ENCODE measurements at regions not wholly inside any gene's neighbourhood (a gene's known extent, or its start where the extent isn't known, plus 50 kb on each side); places are given as distances from the start of the nearest gene placed in this dataset.

DNA sequence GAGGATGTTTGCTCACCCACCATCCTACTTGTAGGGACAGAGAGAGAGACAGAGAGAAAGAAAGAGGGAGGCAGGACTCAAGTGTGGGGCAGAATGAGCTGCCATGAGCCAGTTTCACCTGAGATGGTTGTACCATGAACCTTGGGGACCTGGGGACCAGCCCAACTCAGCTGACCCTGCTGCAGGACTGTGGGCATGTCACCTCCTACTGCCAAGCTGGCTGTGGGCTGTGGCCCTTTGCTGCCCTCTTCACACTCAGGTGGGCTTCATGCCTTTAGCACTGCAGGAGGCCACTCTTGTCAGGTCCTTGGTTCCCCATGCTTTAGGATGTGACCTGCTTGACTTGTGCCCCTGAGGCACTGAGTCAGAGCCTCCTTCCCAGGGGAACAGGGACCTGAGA is 108.2 kb upstream of the PCBD1 start:
- Histone ChIP-seq H3K4me2 (ENCODE audit: control insufficient read depth, extremely low read depth, insufficient read depth, low read depth, low read length) (no peak overlapping the region), H3K4me1 (ENCODE audit: control insufficient read depth, extremely low read depth, insufficient read depth, low read length) (peaks cover 5% of the 10 kb centered on the region), H3K27me3 (ENCODE audit: control insufficient read depth, extremely low read depth, insufficient read depth, low read length) (peaks cover 3% of the 10 kb centered on the region), H3K36me3 (ENCODE audit: control insufficient read depth in 2 of 2, extremely low read depth in 1 of 2, insufficient read depth in 2 of 2, low read length in 2 of 2) (no peaks in the 10 kb centered on the region), H3K9me1 (ENCODE audit: control insufficient read depth, extremely low read depth, insufficient read depth, low read length) (no peaks in the 10 kb centered on the region), H3K79me2 (ENCODE audit: control insufficient read depth, insufficient read depth, low read length) (no peaks in the 10 kb centered on the region), H3K9ac (ENCODE audit: control insufficient read depth, extremely low read depth, insufficient read depth, low read length) (no peak overlapping the region), H2AFZ (ENCODE audit: control insufficient read depth, low read length) (no peak overlapping the region), H4K20me1 (ENCODE audit: control insufficient read depth, extremely low read depth, insufficient read depth, low read length) (no peaks in the 10 kb centered on the region), H3K27ac (ENCODE audit: control insufficient read depth, insufficient read depth, low read length) (no peak overlapping the region), H3K4me3 (ENCODE audit: control insufficient read depth in 2 of 3, extremely low read depth in 1 of 3, insufficient read depth in 2 of 3, low read depth in 1 of 3, low read length in 3 of 3) (no peak overlapping the region), H3K9me3 (ENCODE audit: control insufficient read depth, low read depth, low read length) (no peaks in the 10 kb centered on the region)
- DNase-seq (ENCODE audit: low read depth, low spot score) = no peak
- no peak for FAIRE-seq
- dilution Hi-C loops (cut with MboI; ENCODE audit: extremely low pct_ligation_motif_present, low sequenced_read_pairs) = no loop called here
- TF ChIP-seq, protein P1, sequence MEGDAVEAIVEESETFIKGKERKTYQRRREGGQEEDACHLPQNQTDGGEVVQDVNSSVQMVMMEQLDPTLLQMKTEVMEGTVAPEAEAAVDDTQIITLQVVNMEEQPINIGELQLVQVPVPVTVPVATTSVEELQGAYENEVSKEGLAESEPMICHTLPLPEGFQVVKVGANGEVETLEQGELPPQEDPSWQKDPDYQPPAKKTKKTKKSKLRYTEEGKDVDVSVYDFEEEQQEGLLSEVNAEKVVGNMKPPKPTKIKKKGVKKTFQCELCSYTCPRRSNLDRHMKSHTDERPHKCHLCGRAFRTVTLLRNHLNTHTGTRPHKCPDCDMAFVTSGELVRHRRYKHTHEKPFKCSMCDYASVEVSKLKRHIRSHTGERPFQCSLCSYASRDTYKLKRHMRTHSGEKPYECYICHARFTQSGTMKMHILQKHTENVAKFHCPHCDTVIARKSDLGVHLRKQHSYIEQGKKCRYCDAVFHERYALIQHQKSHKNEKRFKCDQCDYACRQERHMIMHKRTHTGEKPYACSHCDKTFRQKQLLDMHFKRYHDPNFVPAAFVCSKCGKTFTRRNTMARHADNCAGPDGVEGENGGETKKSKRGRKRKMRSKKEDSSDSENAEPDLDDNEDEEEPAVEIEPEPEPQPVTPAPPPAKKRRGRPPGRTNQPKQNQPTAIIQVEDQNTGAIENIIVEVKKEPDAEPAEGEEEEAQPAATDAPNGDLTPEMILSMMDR (optimal IDR thresholded peaks at IDR 0.05 in 1 of 3, IDR thresholded peaks at IDR 0.05 in 1 of 3, conservative IDR thresholded peaks at IDR 0.05 in 1 of 3; ENCODE audit: extremely low read depth in 1 of 3, insufficient read depth in 2 of 3, low read length in 3 of 3) = no peak

DNA sequence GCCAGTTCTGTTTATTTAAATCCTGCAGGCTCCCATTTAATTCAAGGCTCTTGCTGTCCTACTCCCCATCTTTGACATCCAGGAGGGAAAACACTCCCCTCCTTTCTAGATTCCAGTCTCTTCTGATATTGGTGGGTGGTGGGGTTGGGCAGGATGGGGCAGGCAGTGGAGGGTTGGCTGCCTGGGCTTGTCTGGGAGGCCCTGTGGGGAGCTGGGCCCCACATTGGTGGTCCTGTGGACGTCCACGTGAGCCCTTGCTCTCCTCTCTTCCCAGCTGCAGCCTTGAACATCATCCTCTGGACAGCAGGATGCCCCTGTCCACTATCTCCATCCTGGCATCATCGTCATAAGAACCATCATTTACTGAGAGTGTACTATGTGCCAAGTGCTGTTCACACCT is 108.9 kb upstream of the PCBD1 start:
- Histone ChIP-seq H3K36me3 (ENCODE audit: control insufficient read depth in 2 of 2, extremely low read depth in 1 of 2, insufficient read depth in 2 of 2, low read length in 2 of 2) (no peaks in the 10 kb centered on the region), H3K9me1 (ENCODE audit: control insufficient read depth, extremely low read depth, insufficient read depth, low read length) (no peaks in the 10 kb centered on the region), H3K27me3 (ENCODE audit: control insufficient read depth, extremely low read depth, insufficient read depth, low read length) (peaks cover 3% of the 10 kb centered on the region), H3K9me3 (ENCODE audit: control insufficient read depth, low read depth, low read length) (no peaks in the 10 kb centered on the region), H4K20me1 (ENCODE audit: control insufficient read depth, extremely low read depth, insufficient read depth, low read length) (no peaks in the 10 kb centered on the region), H3K9ac (ENCODE audit: control insufficient read depth, extremely low read depth, insufficient read depth, low read length) (no peak overlapping the region), H3K4me1 (ENCODE audit: control insufficient read depth, extremely low read depth, insufficient read depth, low read length) (peaks cover 8% of the 10 kb centered on the region), H3K27ac (ENCODE audit: control insufficient read depth, insufficient read depth, low read length) (no peak overlapping the region), H3K4me2 (ENCODE audit: control insufficient read depth, extremely low read depth, insufficient read depth, low read depth, low read length) (no peak overlapping the region), H3K4me3 (ENCODE audit: control insufficient read depth in 2 of 3, extremely low read depth in 1 of 3, insufficient read depth in 2 of 3, low read depth in 1 of 3, low read length in 3 of 3) (no peak overlapping the region), H2AFZ (ENCODE audit: control insufficient read depth, low read length) (no peak overlapping the region), H3K79me2 (ENCODE audit: control insufficient read depth, insufficient read depth, low read length) (no peaks in the 10 kb centered on the region)
- FAIRE-seq (no peak), DNase-seq (ENCODE audit: low read depth, low spot score) (no peak)
- TF ChIP-seq, protein P1 (optimal IDR thresholded peaks at IDR 0.05 in 1 of 3, IDR thresholded peaks at IDR 0.05 in 1 of 3, conservative IDR thresholded peaks at IDR 0.05 in 1 of 3; ENCODE audit: extremely low read depth in 1 of 3, insufficient read depth in 2 of 3, low read length in 3 of 3) = no peak
- no peak for TF ChIP-seq EZH2 (IDR thresholded peaks at IDR 0.05; ENCODE audit: low read length)
- dilution Hi-C loops (cut with MboI; ENCODE audit: extremely low pct_ligation_motif_present, low sequenced_read_pairs) = no loop called here

Data from keratinocyte (primary cell).